PC-3 (cell line): ENCODE measurements at regions not wholly inside any gene's neighbourhood (a gene's known extent, or its start where the extent isn't known, plus 50 kb on each side); places are given as distances from the start of the nearest gene placed in this dataset.

Experiments used
- ATAC-seq: fragments of 200-7000 bp; cut with Tn5 transposase; 2 replicates; pipeline ENCODE4 v1.9.1; 2020; ENCODE audit warnings: mild to moderate bottlenecking, moderate library complexity
- BruUV-seq: library from RNA; stranded (reverse); fragments of 400-500 nt; replicated peaks from 2 replicates; lab custom pipeline; 2021; lab: Mats Ljungman, UMichigan
- CTCF ChIA-PET: fragments of 300-600 bp; sonication (Branson Sonifier 250); formaldehyde crosslinking; loops from one replicate; lab custom pipeline; 2022; ENCODE audit warnings: antibody characterized with exemption; lab: Charles Lee
- POLR2A ChIA-PET: fragments of 300-600 bp; sonication (Branson Sonifier 250); formaldehyde crosslinking; loops from one replicate; lab custom pipeline; 2022; ENCODE audit warnings: antibody characterized with exemption; ENCODE audit not compliant: unreplicated experiment; lab: Charles Lee
- DNase-seq: peaks from one replicate; pipeline ENCODE4 v3.0.0-alpha.2; 2015
- H2AFZ ChIP-seq: fragments of 300-600 bp; sonication (generic); 2 replicates; pipeline ENCODE4 v1.6.0; 2016; ENCODE audit warnings: antibody characterized with exemption, low read length
- H3F3A ChIP-seq: fragments of 300-600 bp; sonication (generic); one replicate; pipeline ENCODE4 v1.6.0; 2017; ENCODE audit warnings: antibody characterized with exemption, low read length, control low read depth, mild to moderate bottlenecking; ENCODE audit not compliant: unreplicated experiment
- H3K27ac ChIP-seq: fragments of 300-600 bp; sonication (generic); 2 replicates; pipeline ENCODE4 v1.5.1; 2016; ENCODE audit warnings: mild to moderate bottlenecking, low read length
- H3K27me3 ChIP-seq: fragments of 300-600 bp; sonication (generic); 2 replicates; pipeline ENCODE4 v1.6.1; 2016; ENCODE audit warnings: low read length, mixed read lengths
- H3K36me3 ChIP-seq: fragments of 300-600 bp; sonication (generic); 2 replicates; pipeline ENCODE4 v1.6.1; 2016; ENCODE audit warnings: low read depth, mixed run types, low read length, mixed read lengths
- H3K4me1 ChIP-seq: fragments of 300-600 bp; sonication (generic); 2 replicates; pipeline ENCODE4 v1.5.1; 2016; ENCODE audit warnings: low read length; ENCODE audit not compliant: insufficient read depth
- H3K4me2 ChIP-seq: fragments of 300-600 bp; sonication (generic); 2 replicates; pipeline ENCODE4 v1.6.0; 2016; ENCODE audit warnings: low read length
- H3K4me3 ChIP-seq: fragments of 300-600 bp; sonication (generic); 2 replicates; pipeline ENCODE4 v1.5.1; 2016; ENCODE audit warnings: mild to moderate bottlenecking, low read length, mixed read lengths
- H3K79me2 ChIP-seq: fragments of 300-600 bp; sonication (generic); 2 replicates; pipeline ENCODE4 v1.6.1; 2017; ENCODE audit warnings: low read length, mixed read lengths
- H3K9ac ChIP-seq: fragments of 300-600 bp; sonication (generic); 2 replicates; pipeline ENCODE4 v1.6.0; 2016; ENCODE audit warnings: mild to moderate bottlenecking, low read length
- H3K9me2 ChIP-seq: fragments of 300-600 bp; sonication (generic); replicated peaks from 2 replicates; pipeline ENCODE4 v1.6.1; 2016; ENCODE audit warnings: mixed run types, low read length, mixed read lengths
- H3K9me3 ChIP-seq: fragments of 300-600 bp; sonication (generic); 2 replicates; pipeline ENCODE4 v1.6.1; 2016; ENCODE audit warnings: low read length, mixed read lengths
- H4K20me1 ChIP-seq: fragments of 300-600 bp; sonication (generic); 2 replicates; pipeline ENCODE4 v1.6.1; 2016; ENCODE audit warnings: low read length, mixed read lengths
- EZH2 ChIP-seq: fragments of 300-600 bp; sonication (generic); IDR thresholded peaks from one replicate; pipeline ENCODE4 v1.6.1; 2017; ENCODE audit warnings: antibody characterized with exemption, mild to moderate bottlenecking, low read length; ENCODE audit not compliant: unreplicated experiment
- EZH2phosphoT487 ChIP-seq: fragments of 300-600 bp; sonication (generic); IDR thresholded peaks from 2 replicates; pipeline ENCODE4 v1.6.1; 2018; ENCODE audit warnings: mild to moderate bottlenecking, antibody characterized with exemption, low read length, borderline replicate concordance
- intact Hi-C: fragments of 100-400 bp; cut with micrococcal nuclease; formaldehyde crosslinking; loops from 2 replicates; pipeline ENCODE4 v1.9.0; 2023
- TF ChIP-seq, protein P1 (sequence below): fragments of 300-600 bp; sonication (generic); conservative IDR thresholded peaks from 2 replicates; pipeline ENCODE4 v1.5.1; 2017; ENCODE audit warnings: antibody characterized with exemption, low read depth, mild to moderate bottlenecking, low read length

DNA sequence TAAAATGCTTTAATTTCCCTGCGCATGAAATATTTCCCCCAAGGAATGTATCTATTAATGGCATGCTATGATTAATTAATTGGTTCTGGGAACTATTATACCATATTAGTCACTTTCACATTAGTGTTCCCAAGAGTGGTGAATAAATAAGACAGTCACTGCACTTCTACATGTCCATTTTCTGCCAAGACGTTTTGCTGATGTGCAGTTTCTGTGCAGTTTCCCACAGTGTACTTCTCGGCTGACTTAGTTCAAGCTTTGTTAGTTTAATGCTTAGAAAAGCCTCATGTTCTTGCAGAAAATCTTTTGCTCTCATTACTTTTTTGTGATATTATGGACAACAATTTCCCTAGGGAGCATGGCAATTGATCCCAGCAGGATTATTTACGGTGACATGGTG is 1014.5 kb downstream of the BRINP3 start:
- Histone ChIP-seq H3K36me3 (no peaks in the 10 kb centered on the region), H3K9ac (no peak overlapping the region), H3K27me3 (no peaks in the 10 kb centered on the region), H3F3A (no peaks in the 10 kb centered on the region), H3K9me3 (no peaks in the 10 kb centered on the region), H3K4me1 (no peaks in the 10 kb centered on the region), H2AFZ (no peak overlapping the region), H3K9me2 (no peaks in the 10 kb centered on the region), H3K4me3 (no peak overlapping the region), H3K4me2 (no peak overlapping the region), H3K27ac (no peak overlapping the region), H4K20me1 (no peaks in the 10 kb centered on the region), H3K79me2 (no peaks in the 10 kb centered on the region)
- no peak for DNase-seq
- no peak for TF ChIP-seq EZH2phosphoT487
- TF ChIP-seq EZH2 = no peak
- TF ChIP-seq, protein P1, sequence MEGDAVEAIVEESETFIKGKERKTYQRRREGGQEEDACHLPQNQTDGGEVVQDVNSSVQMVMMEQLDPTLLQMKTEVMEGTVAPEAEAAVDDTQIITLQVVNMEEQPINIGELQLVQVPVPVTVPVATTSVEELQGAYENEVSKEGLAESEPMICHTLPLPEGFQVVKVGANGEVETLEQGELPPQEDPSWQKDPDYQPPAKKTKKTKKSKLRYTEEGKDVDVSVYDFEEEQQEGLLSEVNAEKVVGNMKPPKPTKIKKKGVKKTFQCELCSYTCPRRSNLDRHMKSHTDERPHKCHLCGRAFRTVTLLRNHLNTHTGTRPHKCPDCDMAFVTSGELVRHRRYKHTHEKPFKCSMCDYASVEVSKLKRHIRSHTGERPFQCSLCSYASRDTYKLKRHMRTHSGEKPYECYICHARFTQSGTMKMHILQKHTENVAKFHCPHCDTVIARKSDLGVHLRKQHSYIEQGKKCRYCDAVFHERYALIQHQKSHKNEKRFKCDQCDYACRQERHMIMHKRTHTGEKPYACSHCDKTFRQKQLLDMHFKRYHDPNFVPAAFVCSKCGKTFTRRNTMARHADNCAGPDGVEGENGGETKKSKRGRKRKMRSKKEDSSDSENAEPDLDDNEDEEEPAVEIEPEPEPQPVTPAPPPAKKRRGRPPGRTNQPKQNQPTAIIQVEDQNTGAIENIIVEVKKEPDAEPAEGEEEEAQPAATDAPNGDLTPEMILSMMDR = no peak
- ChIA-PET CTCF (no interaction called here), POLR2A (no interaction called here)
- intact Hi-C loops = no loop called here
- no TSS peak for BruUV-seq
- no peak for ATAC-seq

DNA sequence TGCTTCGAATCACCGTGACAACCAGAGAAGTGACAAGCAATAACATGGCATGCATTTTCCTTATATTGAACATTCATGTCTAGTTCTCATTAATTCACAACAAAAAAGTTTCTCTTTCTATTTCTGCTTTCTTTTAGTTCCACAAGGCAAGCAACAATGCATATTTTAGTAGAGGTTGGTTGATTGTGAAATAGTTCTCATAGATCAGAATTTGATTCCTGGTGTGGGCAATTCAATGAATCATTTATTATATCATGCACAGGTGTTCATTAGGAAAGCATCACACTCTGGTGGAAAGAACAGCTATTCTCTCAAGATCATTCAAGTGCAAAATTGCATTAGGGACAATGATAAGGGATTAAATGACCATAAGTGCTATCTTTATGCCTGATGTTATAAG is 980.9 kb downstream of the BRINP3 start:
- Histone ChIP-seq H2AFZ (no peak overlapping the region), H3K4me1 (peaks cover 12% of the 10 kb centered on the region; the same call in 1 of the 2 replicates), H3K27ac (no peak overlapping the region), H3K9me3 (no peaks in the 10 kb centered on the region), H3K9ac (no peak overlapping the region), H4K20me1 (no peaks in the 10 kb centered on the region), H3K4me3 (no peak overlapping the region), H3K9me2 (no peaks in the 10 kb centered on the region), H3K4me2 (no peak overlapping the region), H3F3A (no peaks in the 10 kb centered on the region), H3K27me3 (no peaks in the 10 kb centered on the region), H3K36me3 (no peaks in the 10 kb centered on the region), H3K79me2 (no peaks in the 10 kb centered on the region)
- no peak for ATAC-seq
- ChIA-PET POLR2A (no interaction called here), CTCF (no interaction called here)
- BruUV-seq = no TSS peak
- intact Hi-C loops = no loop called here
- TF ChIP-seq, protein P1 = no peak
- TF ChIP-seq EZH2phosphoT487 (no peak), EZH2 (no peak)
- no peak for DNase-seq

DNA sequence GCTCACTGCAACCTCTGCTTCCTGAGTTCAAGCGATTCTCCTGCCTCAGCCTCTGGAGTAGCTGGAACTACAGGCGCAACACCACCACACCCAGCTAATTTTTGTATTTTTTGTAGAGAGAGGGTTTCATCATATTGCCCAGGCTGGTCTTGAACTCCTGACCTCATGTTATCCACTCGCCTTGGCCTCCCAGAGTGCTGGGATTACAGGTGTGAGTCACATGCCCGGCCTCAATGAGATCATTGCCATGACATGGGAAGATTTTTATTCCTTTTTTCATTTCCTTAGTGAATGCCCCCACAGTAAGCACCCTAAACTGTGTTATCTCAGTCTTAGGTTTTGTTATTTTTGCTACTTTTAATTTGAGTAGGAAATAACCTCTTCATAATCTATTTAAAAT is 977.9 kb downstream of the BRINP3 start:
- Histone ChIP-seq H3K36me3 (no peaks in the 10 kb centered on the region), H3K4me1 (peaks cover 12% of the 10 kb centered on the region; the same call in 1 of the 2 replicates), H3K79me2 (no peaks in the 10 kb centered on the region), H3K9me2 (no peaks in the 10 kb centered on the region), H3K27ac (no peak overlapping the region), H3K9ac (no peak overlapping the region), H3K4me2 (no peak overlapping the region), H3K9me3 (no peaks in the 10 kb centered on the region), H3F3A (no peaks in the 10 kb centered on the region), H4K20me1 (no peaks in the 10 kb centered on the region), H3K4me3 (no peak overlapping the region), H2AFZ (no peak overlapping the region), H3K27me3 (no peaks in the 10 kb centered on the region)
- ChIA-PET CTCF (no interaction called here), POLR2A (no interaction called here)
- ATAC-seq (no peak), DNase-seq (no peak)
- intact Hi-C loops = no loop called here
- BruUV-seq = no TSS peak
- no peak for TF ChIP-seq EZH2
